Omental fat pad (tissue), 3 donors: ENCODE measurements at regions not wholly inside any gene's neighbourhood (a gene's known extent, or its start where the extent isn't known, plus 50 kb on each side); places are given as distances from the start of the nearest gene placed in this dataset.

Experiments
- ATAC-seq: fragments of 150-250 bp; one replicate; pipeline ENCODE4 v1.9.1; 2016; ENCODE audit warnings: mild to moderate bottlenecking, moderate library complexity; ENCODE audit not compliant: low FRiP score
- DNase-seq: peaks from one replicate; pipeline ENCODE4 v3.0.0-alpha.2; 2019; ENCODE audit warnings: low spot score
- CTCF ChIP-seq, 3 donors: fragments of 450-650 bp; IDR thresholded peaks; one replicate each; pipeline ENCODE4 v1.5.1; 2016 to 2017; ENCODE audit warnings: antibody characterized with exemption in 3 of 3, mild to moderate bottlenecking in 3 of 3, moderate library complexity in 2 of 3

- ATAC-seq (no peak), DNase-seq (no peak)
- no peak for TF ChIP-seq CTCF (IDR thresholded peaks at IDR 0.05)
Observed at GRCh38 chr6:137801352-137802114, 65.5 kb upstream of the TNFAIP3 start.

GRCh38 chr6:137802408-137803182 lies 64.5 kb upstream of the TNFAIP3 start:
- TF ChIP-seq CTCF (IDR thresholded peaks at IDR 0.05), result no peak
- DNase-seq (no peak), ATAC-seq (no peak)

- no peak for ATAC-seq
- DNase-seq, result no peak
- no peak for TF ChIP-seq CTCF (IDR thresholded peaks at IDR 0.05)
Observed at GRCh38 chr6:137804637-137805036, 62.4 kb upstream of the TNFAIP3 start.

- TF ChIP-seq CTCF (IDR thresholded peaks at IDR 0.05), result no peak
- no peak for DNase-seq
- no peak for ATAC-seq
Observed at GRCh38 chr6:137805622-137806021, 61.4 kb upstream of the TNFAIP3 start.

- DNase-seq (no peak), ATAC-seq (no peak)
- TF ChIP-seq CTCF (IDR thresholded peaks at IDR 0.05), result no peak
Observed at GRCh38 chr6:137806914-137807682, 60.0 kb upstream of the TNFAIP3 start.

- no peak for TF ChIP-seq CTCF (IDR thresholded peaks at IDR 0.05)
- ATAC-seq, result no peak
- no peak for DNase-seq
Observed at GRCh38 chr6:137808191-137808590, 58.9 kb upstream of the TNFAIP3 start.
